ENCODE measurements at regions not wholly inside any gene's neighbourhood (a gene's known extent, or its start where the extent isn't known, plus 50 kb on each side); places are given as distances from the start of the nearest gene placed in this dataset.

- FAIRE-seq (no peak), DNase-seq (ENCODE audit: low read depth in 1 of 2, low spot score in 1 of 2) (no peak), ATAC-seq (no peak)
- peaks cover 6% of the 10 kb centered on the region; the same call in 1 of the 3 replicates for H3K9me3 ChIP-seq
- POLR2A ChIA-PET, result no interaction called here
- CTCF ChIA-PET, result interaction anchor here (1.0 kb wide), 1 partner anchor 301 kb away, joined by 3 read pairs; no protein-coding TSS in a partner anchor
- peaks cover 3% of the 10 kb centered on the region; the same call in 1 of the 3 replicates for H3K4me1 ChIP-seq
- H3K4me3 ChIP-seq, result no peak overlapping the region
- no peak overlapping the region for H3K27ac ChIP-seq
- 85% methylated on average over 24 of the region's 26 CpGs for WGBS (ENCODE audit: missing lambda C conversion rate)
- TF ChIP-seq RAD21 (conservative IDR thresholded peaks at IDR 0.05 in 1 of 2, IDR thresholded peaks at IDR 0.05 in 1 of 2) (peak in 1 of 2 experiments; percentile 21; a peak in 2 of 5 replicates), HOXB5 (CRISPR knock-in tag; IDR thresholded peaks at IDR 0.05) (no peak)
- no peak overlapping the region for H3K4me2 ChIP-seq
These were observed 259.8 kb downstream of the C16orf95 start for GRCh38 chr16:87057211-87057881.

GRCh38 chr16:87057951-87058560 lies 259.1 kb downstream of the C16orf95 start:
- ATAC-seq (no peak), FAIRE-seq (no peak), DNase-seq (ENCODE audit: low read depth in 1 of 2, low spot score in 1 of 2) (no peak)
- Histone ChIP-seq H3K9me3 (peaks cover 6% of the 10 kb centered on the region; the same call in 1 of the 3 replicates), H3K4me2 (no peak overlapping the region), H3K4me3 (no peak overlapping the region), H3K27ac (no peak overlapping the region), H3K4me1 (peaks cover 4% of the 10 kb centered on the region; the same call in 1 of the 3 replicates)
- POLR2A ChIA-PET, result no interaction called here
- 88% methylated on average over 25 of the region's 26 CpGs for WGBS (ENCODE audit: missing lambda C conversion rate)
- TF ChIP-seq RCOR1 (IDR thresholded peaks at IDR 0.05; ENCODE audit: low read depth, low read length), result no peak
- no peak for TF ChIP-seq POLR2AphosphoS2 (conservative IDR thresholded peaks at IDR 0.05; ENCODE audit: low read length)
- TF ChIP-seq RAD21 (conservative IDR thresholded peaks at IDR 0.05 in 1 of 2, IDR thresholded peaks at IDR 0.05 in 1 of 2), result no peak
- TF ChIP-seq, protein P1, sequence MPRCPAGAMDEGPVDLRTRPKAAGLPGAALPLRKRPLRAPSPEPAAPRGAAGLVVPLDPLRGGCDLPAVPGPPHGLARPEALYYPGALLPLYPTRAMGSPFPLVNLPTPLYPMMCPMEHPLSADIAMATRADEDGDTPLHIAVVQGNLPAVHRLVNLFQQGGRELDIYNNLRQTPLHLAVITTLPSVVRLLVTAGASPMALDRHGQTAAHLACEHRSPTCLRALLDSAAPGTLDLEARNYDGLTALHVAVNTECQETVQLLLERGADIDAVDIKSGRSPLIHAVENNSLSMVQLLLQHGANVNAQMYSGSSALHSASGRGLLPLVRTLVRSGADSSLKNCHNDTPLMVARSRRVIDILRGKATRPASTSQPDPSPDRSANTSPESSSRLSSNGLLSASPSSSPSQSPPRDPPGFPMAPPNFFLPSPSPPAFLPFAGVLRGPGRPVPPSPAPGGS (IDR thresholded peaks at IDR 0.05), result no peak
- no peak for TF ChIP-seq JUNB (IDR thresholded peaks at IDR 0.05)
- TF ChIP-seq HES2 (IDR thresholded peaks at IDR 0.05), result no peak
- TF ChIP-seq NR3C1 (IDR thresholded peaks at IDR 0.05), result no peak
- TF ChIP-seq CBX2 (IDR thresholded peaks at IDR 0.05; ENCODE audit: borderline replicate concordance, low read depth), result no peak
- TF ChIP-seq REST (IDR thresholded peaks at IDR 0.05), result no peak
- no peak for TF ChIP-seq HEYL (CRISPR knock-in tag; IDR thresholded peaks at IDR 0.05)
- TF ChIP-seq, protein P2, sequence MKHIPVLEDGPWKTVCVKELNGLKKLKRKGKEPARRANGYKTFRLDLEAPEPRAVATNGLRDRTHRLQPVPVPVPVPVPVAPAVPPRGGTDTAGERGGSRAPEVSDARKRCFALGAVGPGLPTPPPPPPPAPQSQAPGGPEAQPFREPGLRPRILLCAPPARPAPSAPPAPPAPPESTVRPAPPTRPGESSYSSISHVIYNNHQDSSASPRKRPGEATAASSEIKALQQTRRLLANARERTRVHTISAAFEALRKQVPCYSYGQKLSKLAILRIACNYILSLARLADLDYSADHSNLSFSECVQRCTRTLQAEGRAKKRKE (CRISPR knock-in tag; IDR thresholded peaks at IDR 0.05; ENCODE audit: low read depth), result no peak
- no peak for TF ChIP-seq MYC (IDR thresholded peaks at IDR 0.05; ENCODE audit: borderline replicate concordance, low read length)
- CTCF ChIA-PET, result interaction anchor here (1.4 to 5.8 kb wide), 2 partner anchors 248 to 497 kb away, joined by 3 to 170 read pairs; no protein-coding TSS in a partner anchor

- Histone ChIP-seq H3K4me2 (no peak overlapping the region), H3K4me3 (no peak overlapping the region), H3K9me3 (peaks cover 6% of the 10 kb centered on the region; the same call in 1 of the 3 replicates), H3K27ac (no peak overlapping the region), H3K4me1 (peaks cover 4% of the 10 kb centered on the region; the same call in 1 of the 3 replicates)
- ATAC-seq (no peak), DNase-seq (ENCODE audit: low read depth in 1 of 2, low spot score in 1 of 2) (no peak), FAIRE-seq (no peak)
- no peak for TF ChIP-seq HOXB5 (CRISPR knock-in tag; IDR thresholded peaks at IDR 0.05)
- TF ChIP-seq CHD4 (IDR thresholded peaks at IDR 0.05; ENCODE audit: borderline replicate concordance), result no peak
- TF ChIP-seq POLR2AphosphoS2 (conservative IDR thresholded peaks at IDR 0.05; ENCODE audit: low read length), result no peak
- TF ChIP-seq, protein P2 (CRISPR knock-in tag; IDR thresholded peaks at IDR 0.05; ENCODE audit: low read depth), result no peak
- TF ChIP-seq POLR2A (IDR thresholded peaks at IDR 0.05; ENCODE audit: low read length), result no peak
- TF ChIP-seq ELK1 (IDR thresholded peaks at IDR 0.05; ENCODE audit: low read depth, low read length), result no peak
- no peak for TF ChIP-seq HDAC2 (IDR thresholded peaks at IDR 0.05)
- TF ChIP-seq EP300 (IDR thresholded peaks at IDR 0.05), result no peak
- TF ChIP-seq PHF8 (IDR thresholded peaks at IDR 0.05; ENCODE audit: borderline replicate concordance, low read depth), result no peak
- no peak for TF ChIP-seq ZFP36 (IDR thresholded peaks at IDR 0.05; ENCODE audit: borderline replicate concordance, partially characterized antibody)
- no peak for TF ChIP-seq CBX2 (IDR thresholded peaks at IDR 0.05; ENCODE audit: borderline replicate concordance, low read depth)
- ChIA-PET POLR2A (no interaction called here), CTCF (interaction anchor here (1.4 to 5.8 kb wide), 2 partner anchors 249 to 498 kb away, joined by 3 to 170 read pairs; no protein-coding TSS in a partner anchor)
- 93% methylated on average over 17 of the region's 17 CpGs for whole genome bisulfite sequencing (ENCODE audit: missing lambda C conversion rate)
These were observed 258.4 kb downstream of the C16orf95 start for GRCh38 chr16:87058728-87059250.

All from A549 (cell line).